ENCODE measurements at regions not wholly inside any gene's neighbourhood (a gene's known extent, or its start where the extent isn't known, plus 50 kb on each side); places are given as distances from the start of the nearest gene placed in this dataset.

DNA sequence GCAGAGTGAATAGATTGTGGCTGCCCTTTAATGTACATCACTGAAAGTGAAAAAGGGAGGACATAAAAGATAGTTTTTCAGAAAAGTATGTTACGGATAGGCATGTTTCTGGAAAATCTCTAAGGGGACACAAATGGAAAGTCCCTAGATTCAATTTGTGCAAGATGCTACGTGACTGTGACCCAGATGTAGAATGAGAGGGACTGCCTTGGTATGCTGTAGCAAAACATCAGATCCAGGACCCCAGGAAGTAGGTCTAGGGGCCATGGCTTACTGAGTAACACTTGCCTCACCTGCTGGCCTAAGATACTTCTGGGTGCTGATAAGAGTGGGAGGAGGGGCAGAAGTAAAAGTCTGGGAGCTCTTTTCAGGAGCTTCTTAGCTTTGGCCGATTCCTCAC, 191.2 kb upstream of the PHYHIPL start:
- no peaks in the 10 kb centered on the region for H3K36me3 ChIP-seq
- intact Hi-C loops (cut with DNase I): no loop called here
- H3K27me3 ChIP-seq: no peaks in the 10 kb centered on the region
- no peak for ATAC-seq
- DNase-seq: no peak
- no peak overlapping the region for H3K4me3 ChIP-seq
- no peaks in the 10 kb centered on the region for H3K4me1 ChIP-seq
- H3K27ac ChIP-seq: no peak overlapping the region
- peaks cover 0 to 6% of the 10 kb centered on the region in 2 donors for H3K9me3 ChIP-seq
- no peak for TF ChIP-seq CTCF (IDR thresholded peaks at IDR 0.05)

- H3K9me3 ChIP-seq: peaks cover 0 to 8% of the 10 kb centered on the region in 2 donors
- no peaks in the 10 kb centered on the region for H3K36me3 ChIP-seq
- H3K27ac ChIP-seq: no peak overlapping the region
- no peak for TF ChIP-seq CTCF (IDR thresholded peaks at IDR 0.05)
- DNase-seq: no peak
- ATAC-seq: no peak
- no peak overlapping the region for H3K4me3 ChIP-seq
- H3K4me1 ChIP-seq: no peaks in the 10 kb centered on the region
- intact Hi-C loops (cut with DNase I): no loop called here
- H3K27me3 ChIP-seq: no peaks in the 10 kb centered on the region
These were observed 186.9 kb upstream of the PHYHIPL start for GRCh38 chr10:58989486-58990039.

DNA sequence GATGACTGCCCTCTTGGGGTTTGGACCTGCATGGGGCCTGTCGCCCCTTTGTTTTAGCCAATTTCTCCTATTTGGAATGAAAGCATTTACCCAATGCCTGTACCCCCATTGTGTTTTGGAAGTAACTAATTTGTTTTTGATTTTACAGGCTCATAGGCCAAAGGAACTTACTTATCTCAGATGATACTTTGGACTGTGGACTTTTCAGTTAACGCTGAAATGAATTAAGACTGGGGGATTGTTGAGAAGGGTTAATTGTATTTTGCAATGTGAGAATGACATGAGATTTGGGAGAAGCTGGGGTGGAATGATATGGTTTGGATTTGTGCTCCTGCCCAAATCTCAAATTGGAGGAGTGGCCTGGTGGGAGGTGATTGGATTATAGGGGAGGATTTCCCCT, 185.8 kb upstream of the PHYHIPL start:
- intact Hi-C loops (cut with DNase I): no loop called here
- Histone ChIP-seq H3K4me1 (no peaks in the 10 kb centered on the region), H3K27me3 (no peaks in the 10 kb centered on the region), H3K4me3 (no peak overlapping the region), H3K9me3 (peaks cover 0 to 8% of the 10 kb centered on the region in 2 donors), H3K27ac (no peak overlapping the region), H3K36me3 (no peaks in the 10 kb centered on the region)
- DNase-seq (no peak), ATAC-seq (no peak)
- TF ChIP-seq CTCF (IDR thresholded peaks at IDR 0.05): no peak

- Histone ChIP-seq H3K4me3 (no peak overlapping the region), H3K36me3 (no peaks in the 10 kb centered on the region), H3K4me1 (no peaks in the 10 kb centered on the region), H3K27ac (no peak overlapping the region), H3K9me3 (peaks cover 0 to 8% of the 10 kb centered on the region in 2 donors), H3K27me3 (no peaks in the 10 kb centered on the region)
- DNase-seq (no peak), ATAC-seq (no peak)
- no peak for TF ChIP-seq CTCF (IDR thresholded peaks at IDR 0.05)
- intact Hi-C loops (cut with DNase I): no loop called here
These were observed 184.6 kb upstream of the PHYHIPL start for GRCh38 chr10:58991856-58992255.

GRCh38 chr10:58992830-58993460, 183.5 kb upstream of the PHYHIPL start:
- intact Hi-C loops (cut with DNase I): no loop called here
- Histone ChIP-seq H3K27ac (no peak overlapping the region), H3K27me3 (no peaks in the 10 kb centered on the region), H3K4me3 (no peak overlapping the region), H3K9me3 (peaks cover 0 to 8% of the 10 kb centered on the region in 2 donors), H3K36me3 (no peaks in the 10 kb centered on the region), H3K4me1 (no peaks in the 10 kb centered on the region)
- TF ChIP-seq CTCF (IDR thresholded peaks at IDR 0.05): no peak
- DNase-seq (no peak), ATAC-seq (no peak)

Measured in left lung (tissue), 4 donors.